ENCODE measurements at regions not wholly inside any gene's neighbourhood (a gene's known extent, or its start where the extent isn't known, plus 50 kb on each side); places are given as distances from the start of the nearest gene placed in this dataset.

DNA sequence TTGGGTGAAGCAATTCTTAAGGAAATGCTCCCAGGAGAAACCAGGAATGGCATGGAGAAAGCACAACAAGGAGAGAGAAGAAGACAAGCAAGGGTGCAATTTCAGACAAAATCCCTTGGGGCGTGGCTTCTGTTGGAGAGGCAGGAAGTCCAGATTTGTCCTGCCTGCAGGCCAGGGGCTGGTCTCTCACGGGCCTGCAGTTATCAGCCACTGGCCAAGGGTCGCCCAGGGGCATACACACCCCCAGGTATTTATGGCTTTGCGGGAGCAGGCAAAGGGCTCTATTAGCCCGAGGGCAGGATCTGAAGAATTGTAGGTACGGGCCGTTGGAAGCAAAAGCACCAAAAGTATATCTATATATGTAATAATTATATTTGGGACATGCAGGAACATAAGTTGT lies 87.7 kb downstream of the IYD start:
- H3K27ac ChIP-seq (ENCODE audit: low read depth, low read length), result no peak overlapping the region
- 65 to 84% (median 77%) methylated on average over 7 of the region's 7 CpGs for WGBS, 3 donors

DNA sequence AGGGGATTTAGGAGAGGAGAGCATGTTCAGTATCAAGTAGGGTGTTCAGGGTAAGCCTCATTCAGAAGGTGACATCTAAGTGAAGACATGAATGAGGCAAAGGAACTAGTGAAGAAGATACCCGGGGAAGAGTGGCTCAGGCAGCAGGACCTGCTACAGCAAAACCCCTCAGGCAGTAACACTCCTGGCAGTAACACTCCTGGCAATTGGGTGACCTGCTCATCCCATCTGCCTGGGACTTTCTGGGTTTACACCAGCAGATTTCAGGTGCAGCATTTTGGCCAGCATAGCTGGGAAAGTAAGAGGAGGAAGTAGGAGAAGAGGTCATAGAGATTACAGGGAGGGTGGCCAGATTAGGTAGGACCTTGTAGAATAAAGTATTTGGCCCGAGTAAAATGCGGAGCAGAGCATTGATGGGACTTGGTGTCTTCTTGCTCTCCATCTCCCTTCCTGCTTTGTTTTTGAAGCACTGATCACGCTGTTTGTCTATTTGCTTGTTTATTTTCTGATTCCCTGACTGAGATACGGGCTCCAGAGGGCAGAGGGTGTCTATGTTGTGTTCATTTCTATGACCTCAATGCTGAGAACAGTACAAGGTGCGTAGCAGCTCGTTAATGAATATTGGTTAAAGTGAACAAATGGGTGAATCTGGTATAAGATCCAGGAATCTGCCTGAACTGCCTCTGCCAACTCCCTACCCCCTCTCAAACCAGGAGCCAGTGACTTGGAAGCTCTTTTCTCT lies 88.3 kb downstream of the IYD start:
- 69 to 89% (median 87%) methylated on average over 7 of the region's 7 CpGs for WGBS, 3 donors
- H3K27ac ChIP-seq (ENCODE audit: low read depth, low read length), result no peak overlapping the region

DNA sequence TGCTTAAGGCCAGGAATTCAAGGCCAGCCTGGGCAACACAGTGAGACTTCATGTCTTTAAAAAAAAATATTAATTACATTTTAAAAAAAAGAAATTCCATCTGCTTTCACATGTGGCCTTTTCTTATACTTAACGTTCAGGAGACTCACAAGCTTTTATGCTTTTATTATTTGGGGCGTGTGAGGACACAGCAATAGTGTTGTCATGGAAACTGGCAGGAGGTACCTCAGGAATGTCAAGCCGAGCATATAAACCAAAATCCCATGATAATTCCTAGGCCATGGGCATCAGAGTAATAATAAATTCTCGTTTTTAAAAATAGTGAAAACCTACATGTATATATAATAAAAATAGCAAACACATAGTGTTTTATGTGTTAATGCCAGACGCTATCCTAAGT lies 89.8 kb downstream of the IYD start:
- WGBS, 3 donors, result 66 to 71% (median 69%) methylated on average over 5 of the region's 5 CpGs
- no peak overlapping the region for H3K27ac ChIP-seq (ENCODE audit: low read depth, low read length)

DNA sequence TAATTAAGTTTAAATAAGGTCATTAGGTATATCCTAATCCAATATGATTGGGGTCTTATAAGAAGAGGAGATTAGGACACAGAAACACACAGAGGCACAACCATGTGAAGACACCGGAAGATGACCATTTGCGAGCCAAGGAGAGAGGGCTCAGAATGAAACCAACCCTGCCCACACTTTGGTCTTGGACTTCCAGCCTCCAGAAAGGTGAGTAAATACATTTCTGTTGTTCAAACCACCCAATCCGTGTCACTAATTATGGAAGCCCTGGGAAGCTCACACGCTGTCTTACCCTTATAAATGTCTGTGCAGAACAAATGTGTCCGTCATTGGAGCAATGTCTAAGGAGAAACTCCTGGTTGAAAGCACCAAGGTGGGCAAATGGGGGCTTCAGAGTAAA lies 95.0 kb downstream of the IYD start:
- no peak overlapping the region for H3K27ac ChIP-seq (ENCODE audit: low read depth, low read length)
- WGBS, 3 donors, result 91 to 98% (median 97%) methylated on average over 5 of the region's 5 CpGs

- no peak overlapping the region for H3K27ac ChIP-seq (ENCODE audit: low read depth, low read length)
- 73 to 95% (median 93%) methylated on average over 2 of the region's 2 CpGs for WGBS, 3 donors
Measured at GRCh38 chr6:150464966-150465365, 96.2 kb downstream of the IYD start.

GRCh38 chr6:150465610-150466009 lies 96.8 kb downstream of the IYD start:
- no peak overlapping the region for H3K27ac ChIP-seq (ENCODE audit: low read depth, low read length)
- 77 to 91% (median 90%) methylated on average over 5 of the region's 5 CpGs for WGBS, 3 donors

DNA sequence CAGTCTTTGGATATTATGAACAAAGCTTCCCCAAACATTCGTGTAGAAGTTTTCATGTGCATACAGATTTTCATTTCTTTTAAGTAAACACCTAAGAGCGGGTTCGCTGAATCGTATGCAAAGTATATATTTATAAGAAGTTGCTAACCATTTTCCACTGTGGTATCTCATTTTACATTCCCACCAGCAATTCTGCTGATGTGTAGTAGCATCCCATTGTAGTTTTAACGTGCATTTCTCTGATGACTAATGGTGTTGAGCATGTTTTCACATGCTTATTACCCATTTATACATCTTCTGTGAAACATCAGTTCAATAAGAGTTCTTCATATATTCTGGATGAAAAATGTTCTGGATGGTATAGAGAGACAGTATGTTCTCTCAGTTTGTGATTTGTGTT lies 97.4 kb downstream of the IYD start:
- H3K27ac ChIP-seq (ENCODE audit: low read depth, low read length), result no peak overlapping the region
- 61 to 87% (median 74%) methylated on average over 5 of the region's 5 CpGs for WGBS, 3 donors

GRCh38 chr6:150470131-150470530 lies 101.3 kb downstream of the IYD start:
- no peak overlapping the region for H3K27ac ChIP-seq (ENCODE audit: low read depth, low read length)
- 51 to 72% (median 71%) methylated on average over 3 of the region's 3 CpGs for WGBS, 3 donors

DNA sequence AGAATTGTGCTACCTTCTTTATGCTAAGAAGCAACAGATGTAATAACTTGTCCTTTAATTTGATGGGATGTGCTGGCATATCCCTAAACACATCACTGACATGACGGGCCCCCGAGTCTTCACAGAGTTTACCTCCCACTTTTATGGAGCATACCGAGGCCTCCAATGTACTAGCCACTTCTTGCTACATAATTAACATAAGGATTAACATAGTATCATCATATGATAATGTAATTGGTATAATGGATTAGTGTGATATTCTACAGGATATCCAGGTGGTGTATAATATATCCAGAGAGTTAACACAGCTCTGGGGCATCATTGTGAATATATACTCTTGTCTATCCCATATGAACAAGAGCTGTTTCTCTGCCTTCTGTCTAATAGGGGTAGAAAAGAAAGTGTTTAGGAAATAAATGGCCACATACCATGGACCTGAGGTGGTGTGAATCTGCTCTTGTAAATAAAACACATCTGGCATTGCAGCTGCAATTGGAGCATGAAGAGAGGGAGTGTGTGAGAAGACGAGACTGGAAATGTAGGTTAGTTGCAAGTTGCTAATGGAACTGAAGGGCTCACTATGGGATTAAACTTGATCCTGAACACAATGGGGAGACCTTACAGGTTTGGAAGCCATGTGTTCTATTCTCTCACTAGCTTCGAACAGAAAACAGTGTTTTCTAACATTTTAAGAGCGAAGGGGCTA lies 102.3 kb downstream of the IYD start:
- H3K27ac ChIP-seq (ENCODE audit: low read depth, low read length), result no peak overlapping the region
- 86 to 96% (median 93%) methylated on average over 6 of the region's 6 CpGs for WGBS, 3 donors

DNA sequence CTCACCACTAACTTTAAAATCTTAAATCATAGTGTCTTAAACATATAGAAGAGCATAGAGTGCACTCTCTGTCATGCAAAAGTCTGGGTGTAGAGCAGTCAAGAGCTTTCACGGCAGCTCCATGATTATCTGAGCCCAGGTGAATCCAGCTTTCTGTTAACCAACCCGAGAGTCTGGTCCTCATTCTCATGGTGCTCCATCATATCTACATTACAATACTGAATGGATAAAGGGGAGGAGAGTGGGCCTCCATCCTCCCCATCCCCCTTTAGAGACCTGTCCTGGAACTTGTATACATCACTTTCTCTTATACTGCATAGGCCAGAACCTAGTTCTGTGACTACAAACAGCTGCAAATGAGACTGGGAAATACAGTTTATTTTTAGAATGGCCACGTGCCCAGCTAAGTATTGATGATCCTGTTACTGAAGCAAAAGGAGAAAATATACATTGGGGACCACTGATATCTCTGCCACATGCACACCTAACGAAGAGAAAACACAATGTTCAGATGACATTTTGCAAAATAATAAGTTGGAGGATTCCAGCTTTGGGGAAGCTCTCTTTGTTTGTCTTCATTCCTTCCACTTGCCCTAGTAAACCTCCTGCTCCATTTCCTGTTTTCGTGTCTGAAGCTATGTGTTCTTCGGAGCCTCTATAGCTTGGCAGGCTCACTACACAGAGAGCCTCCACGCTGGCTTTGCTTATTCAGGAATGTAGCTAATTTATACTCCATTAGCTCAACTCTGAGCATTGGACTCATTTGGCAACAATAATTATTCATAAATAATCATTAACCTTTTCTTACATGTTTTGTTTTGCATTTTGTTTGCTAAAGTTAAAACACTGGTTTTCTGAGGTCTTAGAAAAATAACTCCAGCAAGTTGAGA lies 110.1 kb downstream of the IYD start:
- H3K27ac ChIP-seq (ENCODE audit: low read depth, low read length), result no peak overlapping the region
- 38 to 50% (median 47%) methylated on average over 7 of the region's 7 CpGs for WGBS, 3 donors

GRCh38 chr6:150482883-150483409 lies 114.1 kb downstream of the IYD start:
- WGBS, 3 donors, result 80 to 92% (median 85%) methylated on average over 4 of the region's 4 CpGs
- no peak overlapping the region for H3K27ac ChIP-seq (ENCODE audit: low read depth, low read length)

DNA sequence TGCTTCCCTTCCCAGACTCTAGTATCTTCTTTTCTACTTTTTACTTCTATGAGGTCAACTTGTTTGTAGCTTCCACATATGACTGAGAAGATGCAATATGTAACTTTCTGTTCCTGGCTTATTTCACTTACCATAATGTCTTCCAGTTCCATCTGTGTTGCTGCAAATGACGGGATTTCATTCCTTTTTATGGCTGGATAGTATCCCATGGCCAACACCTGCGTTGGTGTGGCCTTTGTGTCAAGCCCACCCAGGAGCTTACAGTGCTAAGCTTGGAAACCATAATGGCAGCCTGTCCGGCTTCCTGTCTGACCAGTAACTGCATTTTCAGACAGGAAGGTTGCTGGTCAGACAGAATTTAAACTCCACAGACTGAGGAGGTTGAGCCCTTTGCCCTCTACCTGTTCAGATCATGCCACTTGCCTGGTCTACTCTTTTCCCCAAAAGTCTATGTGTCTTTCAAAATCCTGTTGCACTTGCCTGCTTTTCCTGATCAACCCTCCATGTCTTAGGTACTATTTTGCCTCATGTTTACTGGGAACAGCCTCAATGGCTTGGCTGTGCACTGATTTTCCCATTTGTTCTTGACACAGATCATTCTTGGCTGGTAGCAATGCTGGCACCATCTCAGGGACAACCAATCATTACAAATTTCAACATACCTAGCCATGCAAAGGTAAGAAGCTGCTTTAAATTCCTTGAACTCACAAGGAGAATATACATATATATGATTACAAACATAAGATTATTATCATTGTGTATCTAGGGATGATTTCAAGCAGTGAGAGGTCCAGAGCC lies 114.3 kb upstream of the PLEKHG1 start:
- no peak overlapping the region for H3K27ac ChIP-seq (ENCODE audit: low read depth, low read length)
- WGBS, 3 donors, result 82 to 93% (median 83%) methylated on average over 3 of the region's 3 CpGs

- H3K27ac ChIP-seq (ENCODE audit: low read depth, low read length), result no peak overlapping the region
- WGBS, 3 donors, result 54 to 58% (median 58%) methylated on average over 6 of the region's 6 CpGs
Measured at GRCh38 chr6:150486048-150486447, 113.6 kb upstream of the PLEKHG1 start.

DNA sequence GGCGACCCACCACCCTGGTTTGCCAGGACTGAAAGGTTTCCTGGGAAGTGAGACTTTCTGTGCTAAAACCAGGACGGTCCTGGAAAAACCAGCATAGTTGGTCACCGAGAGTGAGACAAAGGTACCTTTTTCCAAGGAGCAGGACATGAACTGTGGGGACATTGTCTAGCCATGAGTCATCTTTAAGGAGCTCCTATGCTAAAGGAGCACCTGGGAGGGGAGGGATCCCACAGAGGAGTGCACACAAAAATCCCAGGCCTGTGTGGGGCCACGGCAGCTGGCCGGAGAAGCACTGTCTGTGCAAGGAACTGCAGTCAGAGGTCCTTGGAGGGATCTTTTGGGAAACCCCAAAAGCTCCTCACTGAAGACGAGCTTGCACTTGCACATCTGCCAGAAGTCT lies 109.1 kb upstream of the PLEKHG1 start:
- 87 to 96% (median 95%) methylated on average over 6 of the region's 6 CpGs for WGBS, 3 donors

DNA sequence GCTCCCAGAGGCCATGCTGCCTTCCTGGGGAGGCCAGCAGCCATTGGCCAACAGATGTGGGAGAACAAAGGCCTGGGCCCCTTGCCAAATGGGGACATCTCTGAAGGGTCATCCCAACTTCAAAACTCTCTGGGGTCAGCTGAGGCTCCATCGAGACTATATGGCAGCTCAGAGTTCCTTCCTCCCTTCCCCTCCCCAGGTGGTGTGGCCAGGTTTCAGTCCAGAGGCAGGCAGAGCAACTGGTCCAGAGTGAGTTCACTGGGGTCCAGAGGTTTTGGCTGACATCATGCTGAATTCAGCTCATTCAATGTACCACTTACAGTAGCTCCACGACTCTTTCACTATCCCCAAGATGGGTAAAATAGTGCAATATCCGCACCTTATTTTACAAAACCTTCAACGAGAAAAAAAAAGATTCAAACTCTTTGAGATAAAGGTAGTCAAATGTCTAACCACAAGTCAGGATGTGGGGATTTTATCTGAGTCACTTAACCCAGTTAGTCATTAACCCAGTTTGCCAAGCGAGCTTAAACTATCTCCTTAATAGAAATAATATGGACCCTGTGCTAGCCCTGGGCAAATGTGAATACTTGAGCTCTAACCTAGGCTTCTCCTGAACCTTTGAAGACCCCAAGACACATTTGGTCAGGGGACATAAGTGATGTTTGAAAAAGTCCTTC lies 108.4 kb upstream of the PLEKHG1 start:
- 56 to 71% (median 58%) methylated on average over 5 of the region's 5 CpGs for WGBS, 3 donors

More for the DNA sequence above, 109.1 kb upstream of the PLEKHG1 start:
- no peak overlapping the region for H3K27ac ChIP-seq (ENCODE audit: low read depth, low read length)

GRCh38 chr6:150491811-150492172 lies 107.9 kb upstream of the PLEKHG1 start:
- H3K27ac ChIP-seq (ENCODE audit: low read depth, low read length), result no peak overlapping the region
- whole genome bisulfite sequencing, 3 donors, result 48 to 56% (median 49%) methylated on average over 2 of the region's 2 CpGs

More for the DNA sequence above, 108.4 kb upstream of the PLEKHG1 start:
- H3K27ac ChIP-seq (ENCODE audit: low read depth, low read length), result no peak overlapping the region

DNA sequence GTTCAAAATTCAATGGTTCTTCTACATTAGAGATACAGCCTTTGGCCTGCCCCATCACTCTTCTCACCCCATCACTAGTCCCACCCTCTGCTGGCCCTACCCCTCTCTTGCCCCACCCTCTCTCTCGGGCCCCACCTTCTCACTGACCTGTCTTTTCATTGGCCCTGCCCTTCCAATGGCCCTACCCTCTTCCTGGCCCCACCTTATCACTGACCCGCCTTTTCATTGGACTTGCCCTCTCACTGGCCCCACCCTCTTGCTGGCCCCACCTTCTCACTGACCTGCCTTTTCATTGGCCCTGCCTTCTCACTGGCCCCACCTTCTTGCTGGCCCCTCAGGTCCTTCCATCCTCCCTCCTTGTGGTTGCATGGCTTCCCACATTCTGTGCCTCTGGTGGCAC lies 107.2 kb upstream of the PLEKHG1 start:
- H3K27ac ChIP-seq (ENCODE audit: low read depth, low read length), result no peak overlapping the region
- 90 to 97% (median 97%) methylated on average over 2 of the region's 2 CpGs for WGBS, 3 donors

DNA sequence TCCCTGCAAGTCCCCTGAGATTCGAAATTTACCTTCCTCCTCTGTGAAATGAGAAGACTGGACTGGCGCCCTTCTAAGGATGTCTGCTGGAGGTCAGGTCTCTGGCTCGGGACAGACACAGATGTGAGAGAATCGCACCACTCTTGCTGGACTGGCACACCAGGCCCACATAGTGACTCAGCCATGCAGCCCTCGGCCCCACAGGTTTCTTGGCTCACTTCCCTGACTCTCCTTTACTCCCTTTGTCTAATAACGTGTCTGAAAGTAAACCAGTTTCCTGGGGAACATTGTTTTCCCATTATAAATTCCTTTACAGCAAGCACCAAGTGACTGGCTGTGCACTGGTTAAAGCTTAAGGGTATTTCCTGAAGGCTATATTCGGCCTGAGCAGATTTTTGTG lies 106.7 kb upstream of the PLEKHG1 start:
- H3K27ac ChIP-seq (ENCODE audit: low read depth, low read length), result no peak overlapping the region
- WGBS, 3 donors, result 61 to 65% (median 65%) methylated on average over 7 of the region's 7 CpGs

Data from adipose tissue (tissue), 3 donors.